ENCODE measurements at regions not wholly inside any gene's neighbourhood (a gene's known extent, or its start where the extent isn't known, plus 50 kb on each side); places are given as distances from the start of the nearest gene placed in this dataset.

GRCh38 chr3:69568951-69569350, 170.3 kb upstream of the MITF start:
- Histone ChIP-seq H3K4me2 (ENCODE audit: low read length) (no peak overlapping the region), H3K9ac (ENCODE audit: low read length) (no peak overlapping the region), H4K20me1 (ENCODE audit: insufficient read depth) (no peaks in the 10 kb centered on the region), H3K9me3 (ENCODE audit: low read length) (no peaks in the 10 kb centered on the region), H3K36me3 (ENCODE audit: insufficient read depth, low read length) (no peaks in the 10 kb centered on the region), H3F3A (ENCODE audit: insufficient read depth, low read length, poor library complexity, severe bottlenecking) (no peaks in the 10 kb centered on the region), H3K79me2 (replicated peaks; ENCODE audit: insufficient read depth, low read length) (no peaks in the 10 kb centered on the region), H3K9me2 (ENCODE audit: insufficient read depth, low read length) (no peaks in the 10 kb centered on the region), H3K27me3 (ENCODE audit: insufficient read depth, low read depth, low read length) (no peaks in the 10 kb centered on the region), H3K27ac (ENCODE audit: low read length) (no peak overlapping the region), H3K4me3 (ENCODE audit: low read length) (no peak overlapping the region), H2AFZ (ENCODE audit: low read depth, low read length) (no peak overlapping the region)
- no peak for TF ChIP-seq CTCF (IDR thresholded peaks at IDR 0.05; ENCODE audit: poor library complexity, severe bottlenecking)
- TF ChIP-seq POLR2AphosphoS5 (IDR thresholded peaks at IDR 0.05) = no peak
- no peak for TF ChIP-seq MXI1 (conservative IDR thresholded peaks at IDR 0.05; ENCODE audit: poor library complexity, severe bottlenecking)
- no peak for TF ChIP-seq REST (IDR thresholded peaks at IDR 0.05; ENCODE audit: borderline replicate concordance)
- TF ChIP-seq EZH2 (IDR thresholded peaks at IDR 0.05; ENCODE audit: borderline replicate concordance, insufficient read depth, low read length, poor library complexity, severe bottlenecking) = no peak
- TF ChIP-seq EP300 (conservative IDR thresholded peaks at IDR 0.05; ENCODE audit: poor library complexity, severe bottlenecking) = no peak
- TF ChIP-seq SMC3 (conservative IDR thresholded peaks at IDR 0.05; ENCODE audit: poor library complexity) = no peak
- TF ChIP-seq TAF1 (IDR thresholded peaks at IDR 0.05; ENCODE audit: low read depth) = no peak
- no peak for TF ChIP-seq RAD21 (conservative IDR thresholded peaks at IDR 0.05)

GRCh38 chr3:69568458-69568857, 170.8 kb upstream of the MITF start:
- Histone ChIP-seq H3K9me2 (ENCODE audit: insufficient read depth, low read length) (no peaks in the 10 kb centered on the region), H3K4me3 (ENCODE audit: low read length) (no peak overlapping the region), H3K27me3 (ENCODE audit: insufficient read depth, low read depth, low read length) (no peaks in the 10 kb centered on the region), H3K9me3 (ENCODE audit: low read length) (no peaks in the 10 kb centered on the region), H3K9ac (ENCODE audit: low read length) (no peak overlapping the region), H3K4me2 (ENCODE audit: low read length) (no peak overlapping the region), H3K36me3 (ENCODE audit: insufficient read depth, low read length) (no peaks in the 10 kb centered on the region), H3K79me2 (replicated peaks; ENCODE audit: insufficient read depth, low read length) (no peaks in the 10 kb centered on the region), H3K27ac (ENCODE audit: low read length) (no peak overlapping the region), H4K20me1 (ENCODE audit: insufficient read depth) (no peaks in the 10 kb centered on the region), H3F3A (ENCODE audit: insufficient read depth, low read length, poor library complexity, severe bottlenecking) (no peaks in the 10 kb centered on the region), H2AFZ (ENCODE audit: low read depth, low read length) (no peak overlapping the region)
- no peak for TF ChIP-seq EP300 (conservative IDR thresholded peaks at IDR 0.05; ENCODE audit: poor library complexity, severe bottlenecking)
- TF ChIP-seq MXI1 (conservative IDR thresholded peaks at IDR 0.05; ENCODE audit: poor library complexity, severe bottlenecking) = no peak
- no peak for TF ChIP-seq REST (IDR thresholded peaks at IDR 0.05; ENCODE audit: borderline replicate concordance)
- TF ChIP-seq CTCF (IDR thresholded peaks at IDR 0.05; ENCODE audit: poor library complexity, severe bottlenecking) = no peak
- TF ChIP-seq RAD21 (conservative IDR thresholded peaks at IDR 0.05) = no peak
- no peak for TF ChIP-seq EZH2 (IDR thresholded peaks at IDR 0.05; ENCODE audit: borderline replicate concordance, insufficient read depth, low read length, poor library complexity, severe bottlenecking)
- TF ChIP-seq TAF1 (IDR thresholded peaks at IDR 0.05; ENCODE audit: low read depth) = no peak
- no peak for TF ChIP-seq POLR2AphosphoS5 (IDR thresholded peaks at IDR 0.05)
- TF ChIP-seq SMC3 (conservative IDR thresholded peaks at IDR 0.05; ENCODE audit: poor library complexity) = no peak

Data from neural cell (in vitro differentiated cells).